ENCODE measurements at regions not wholly inside any gene's neighbourhood (a gene's known extent, or its start where the extent isn't known, plus 50 kb on each side); places are given as distances from the start of the nearest gene placed in this dataset.

DNA sequence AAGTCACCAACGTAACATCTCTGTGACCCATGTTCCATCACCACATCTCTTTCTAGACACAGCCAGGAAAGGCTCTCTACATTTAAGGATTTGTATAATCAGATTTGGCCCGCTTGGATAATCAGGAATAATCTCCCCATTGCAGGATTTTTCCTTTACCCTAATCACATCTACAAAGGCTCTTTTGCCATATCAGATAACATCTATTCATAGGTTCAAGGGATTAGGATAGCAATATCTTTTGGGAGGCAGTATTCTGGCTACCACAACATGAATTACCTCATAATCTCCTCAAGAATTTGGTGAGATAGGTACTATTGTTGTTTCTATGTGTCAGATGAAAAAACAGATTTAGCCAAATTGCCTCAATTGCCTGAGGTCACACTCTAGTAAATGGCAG is 142.8 kb upstream of the UBASH3B start:
- TF ChIP-seq, protein P1, sequence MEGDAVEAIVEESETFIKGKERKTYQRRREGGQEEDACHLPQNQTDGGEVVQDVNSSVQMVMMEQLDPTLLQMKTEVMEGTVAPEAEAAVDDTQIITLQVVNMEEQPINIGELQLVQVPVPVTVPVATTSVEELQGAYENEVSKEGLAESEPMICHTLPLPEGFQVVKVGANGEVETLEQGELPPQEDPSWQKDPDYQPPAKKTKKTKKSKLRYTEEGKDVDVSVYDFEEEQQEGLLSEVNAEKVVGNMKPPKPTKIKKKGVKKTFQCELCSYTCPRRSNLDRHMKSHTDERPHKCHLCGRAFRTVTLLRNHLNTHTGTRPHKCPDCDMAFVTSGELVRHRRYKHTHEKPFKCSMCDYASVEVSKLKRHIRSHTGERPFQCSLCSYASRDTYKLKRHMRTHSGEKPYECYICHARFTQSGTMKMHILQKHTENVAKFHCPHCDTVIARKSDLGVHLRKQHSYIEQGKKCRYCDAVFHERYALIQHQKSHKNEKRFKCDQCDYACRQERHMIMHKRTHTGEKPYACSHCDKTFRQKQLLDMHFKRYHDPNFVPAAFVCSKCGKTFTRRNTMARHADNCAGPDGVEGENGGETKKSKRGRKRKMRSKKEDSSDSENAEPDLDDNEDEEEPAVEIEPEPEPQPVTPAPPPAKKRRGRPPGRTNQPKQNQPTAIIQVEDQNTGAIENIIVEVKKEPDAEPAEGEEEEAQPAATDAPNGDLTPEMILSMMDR (IDR thresholded peaks at IDR 0.05 in 8 of 11, conservative IDR thresholded peaks at IDR 0.05 in 3 of 11): no peak
- TF ChIP-seq POLR2AphosphoS5 (IDR thresholded peaks at IDR 0.05): no peak
- no peak for TF ChIP-seq POLR2A (IDR thresholded peaks at IDR 0.05)
